ENCODE measurements at regions not wholly inside any gene's neighbourhood (a gene's known extent, or its start where the extent isn't known, plus 50 kb on each side); places are given as distances from the start of the nearest gene placed in this dataset.
A peak's percentile ranks its signal among the peaks of the same experiment; 100 is the strongest.
"Not testable (repeated sequence)": the region's sequence is repeated elsewhere in the genome, so short reads cannot be mapped to it uniquely, and the experiment has no call there.

DNA sequence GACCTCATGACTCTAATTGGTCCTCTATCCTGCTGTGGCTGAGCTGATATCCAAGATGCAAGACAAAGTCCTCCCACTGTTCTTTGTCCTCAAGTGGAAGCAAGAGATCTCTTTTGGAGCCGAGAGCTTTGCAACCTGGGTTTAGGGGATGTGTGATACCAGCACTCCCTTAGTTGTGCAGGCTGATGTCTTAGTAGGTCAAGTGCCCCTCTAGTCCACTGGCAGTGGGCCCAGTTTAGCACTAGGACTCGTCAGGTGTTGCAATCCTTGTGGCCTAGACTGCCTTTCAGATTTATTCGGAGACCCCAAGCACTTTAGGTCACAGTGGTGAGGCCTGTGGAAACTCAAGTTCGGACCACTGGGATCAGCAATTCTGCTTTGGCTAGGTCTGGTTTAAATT lies 64.0 kb downstream of the GPRASP3 start:
- POLR2A ChIA-PET, result no interaction called here
- Mint-ChIP-seq H3K27ac (no peak overlapping the region), H3K4me1 (no peaks in the 10 kb centered on the region), H3K4me3 (no peak overlapping the region), H3K27me3 (no peaks in the 10 kb centered on the region), H3K36me3 (ENCODE audit: low read depth) (peaks cover 10% of the 10 kb centered on the region), H3K9me3 (no peaks in the 10 kb centered on the region)
- DNase-seq, result no peak
- CTCF ChIA-PET, result no interaction called here

DNA sequence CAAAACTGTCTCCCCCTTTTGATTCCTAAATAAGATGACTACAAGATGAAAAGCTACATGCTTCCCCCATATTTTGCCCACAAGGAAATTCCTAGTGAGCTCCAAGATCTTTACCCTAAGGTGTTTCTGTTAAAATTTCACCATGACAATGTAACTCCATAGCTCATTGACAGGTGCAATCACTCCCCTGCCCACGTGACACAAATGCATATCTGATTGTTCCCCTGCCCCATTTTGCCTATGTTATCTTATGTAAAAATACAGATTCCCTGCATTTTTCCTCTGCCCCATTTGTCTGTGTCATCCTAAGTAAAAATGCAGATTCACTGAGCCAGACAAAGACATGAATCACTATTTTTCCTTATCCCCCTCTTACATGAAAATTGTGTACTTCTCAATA lies 66.7 kb downstream of the GPRASP3 start:
- no peaks in the 10 kb centered on the region for H3K4me1 Mint-ChIP-seq
- no peak overlapping the region for H3K27ac Mint-ChIP-seq
- peaks cover 10% of the 10 kb centered on the region for H3K36me3 Mint-ChIP-seq (ENCODE audit: low read depth)
- ChIA-PET POLR2A (no interaction called here), CTCF (no interaction called here)
- peaks cover 2% of the 10 kb centered on the region for H3K9me3 Mint-ChIP-seq
- no peak for DNase-seq
- no peak overlapping the region for H3K4me3 Mint-ChIP-seq
- no peaks in the 10 kb centered on the region for H3K27me3 Mint-ChIP-seq

DNA sequence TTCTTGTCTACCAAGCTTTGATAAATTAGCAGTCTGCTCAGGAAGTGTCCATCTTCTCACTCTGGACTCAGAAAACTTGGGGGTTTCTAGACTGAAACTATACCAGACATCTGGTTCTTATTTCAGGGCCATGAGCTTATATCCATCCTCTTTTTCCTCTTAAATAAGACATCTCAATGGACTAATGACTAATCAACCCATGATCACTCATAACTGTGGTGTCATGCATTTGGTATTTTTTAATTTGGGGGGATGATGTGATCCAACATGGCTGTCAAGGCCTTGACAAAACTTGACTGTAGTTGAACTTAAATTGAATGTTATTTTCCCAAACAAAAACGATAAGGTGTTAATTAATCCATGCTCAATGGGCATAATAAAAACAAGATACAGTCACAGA lies 87.8 kb downstream of the GPRASP3 start:
- H3K9me3 Mint-ChIP-seq, result no peaks in the 10 kb centered on the region

DNA sequence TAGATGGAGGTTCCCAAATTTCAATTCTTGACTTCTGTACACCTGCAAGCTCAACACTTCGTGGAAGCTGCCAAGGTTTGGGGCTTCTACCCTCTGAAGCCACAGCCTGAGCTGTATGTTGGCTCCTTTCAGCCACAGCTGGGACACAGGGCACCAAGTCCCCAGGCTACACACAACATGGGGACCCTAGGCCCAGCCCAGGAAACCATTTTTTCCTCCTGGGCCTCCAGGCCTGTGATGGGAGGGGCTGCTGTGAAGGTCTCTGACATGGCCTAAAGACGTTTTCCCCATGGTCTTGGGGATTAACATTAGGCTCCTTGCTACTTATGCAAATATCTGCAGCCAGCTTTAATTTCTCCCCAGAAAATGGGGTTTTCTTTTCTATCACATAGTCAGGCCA lies 97.7 kb downstream of the GPRASP3 start:
- DNase-seq, H3K9me3 Mint-ChIP-seq, H3K4me3 Mint-ChIP-seq, POLR2A ChIA-PET, H3K27me3 Mint-ChIP-seq, H3K27ac Mint-ChIP-seq, H3K4me1 Mint-ChIP-seq, CTCF ChIA-PET: not testable (repeated sequence)
- H3K36me3 Mint-ChIP-seq (ENCODE audit: low read depth), result peaks cover 11% of the 10 kb centered on the region

More for the DNA sequence above, 87.8 kb downstream of the GPRASP3 start:
- H3K36me3 Mint-ChIP-seq (ENCODE audit: low read depth), result no peaks in the 10 kb centered on the region
- no peak for DNase-seq
- no peak overlapping the region for H3K27ac Mint-ChIP-seq
- CTCF ChIA-PET, result no interaction called here
- POLR2A ChIA-PET, result no interaction called here
- H3K4me1 Mint-ChIP-seq, result no peaks in the 10 kb centered on the region
- no peaks in the 10 kb centered on the region for H3K27me3 Mint-ChIP-seq
- no peak overlapping the region for H3K4me3 Mint-ChIP-seq

DNA sequence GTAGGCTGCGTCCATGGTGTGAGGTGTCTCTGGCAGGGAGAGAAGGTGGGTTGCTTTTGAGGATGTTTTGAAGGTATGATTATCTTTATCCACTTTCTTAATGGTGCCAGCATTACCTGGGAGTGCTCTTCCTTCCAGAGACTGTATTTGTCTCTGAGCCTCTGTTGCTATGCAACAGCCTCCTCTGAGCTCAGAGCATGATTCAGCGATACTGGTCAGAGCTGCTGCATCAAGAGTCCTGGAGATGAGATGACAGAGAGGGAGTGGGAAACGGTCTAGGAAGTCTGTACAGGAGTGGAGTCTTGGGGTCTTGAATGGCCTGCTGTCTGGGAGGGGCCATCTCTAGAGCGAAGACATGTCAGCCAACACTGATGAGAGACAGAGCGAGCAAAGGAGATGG lies 104.4 kb upstream of the RAB40AL start:
- DNase-seq, result no peak
- no peak overlapping the region for H3K27ac Mint-ChIP-seq
- no peaks in the 10 kb centered on the region for H3K9me3 Mint-ChIP-seq
- CTCF ChIA-PET, result no interaction called here
- H3K4me3 Mint-ChIP-seq, result no peak overlapping the region
- H3K4me1 Mint-ChIP-seq, result no peaks in the 10 kb centered on the region
- no peaks in the 10 kb centered on the region for H3K27me3 Mint-ChIP-seq
- POLR2A ChIA-PET, result no interaction called here
- H3K36me3 Mint-ChIP-seq (ENCODE audit: low read depth), result peaks cover 4% of the 10 kb centered on the region

DNA sequence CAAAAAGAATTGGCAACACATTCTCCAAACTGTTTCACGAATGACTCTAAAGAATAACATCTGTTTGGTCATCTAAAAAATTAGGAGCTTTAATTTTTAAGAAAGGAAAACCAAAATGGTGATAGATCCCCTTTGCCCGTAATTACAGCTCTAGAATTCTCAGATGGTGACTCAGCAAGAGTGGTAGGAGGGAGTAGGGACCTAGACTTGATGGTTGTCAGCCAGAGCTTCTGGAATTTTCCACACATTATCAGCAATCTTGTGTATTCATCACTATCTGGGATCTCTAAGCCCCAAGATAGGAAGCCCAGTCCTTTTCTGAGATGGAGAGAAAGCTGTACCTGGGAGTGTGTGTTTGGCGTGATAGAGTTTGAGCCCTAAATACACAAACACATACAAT lies 103.9 kb upstream of the RAB40AL start:
- Mint-ChIP-seq H3K27ac (no peak overlapping the region), H3K4me1 (no peaks in the 10 kb centered on the region), H3K4me3 (no peak overlapping the region), H3K27me3 (no peaks in the 10 kb centered on the region), H3K36me3 (ENCODE audit: low read depth) (peaks cover 4% of the 10 kb centered on the region), H3K9me3 (no peaks in the 10 kb centered on the region)
- CTCF ChIA-PET, result no interaction called here
- POLR2A ChIA-PET, result no interaction called here
- no peak for DNase-seq

DNA sequence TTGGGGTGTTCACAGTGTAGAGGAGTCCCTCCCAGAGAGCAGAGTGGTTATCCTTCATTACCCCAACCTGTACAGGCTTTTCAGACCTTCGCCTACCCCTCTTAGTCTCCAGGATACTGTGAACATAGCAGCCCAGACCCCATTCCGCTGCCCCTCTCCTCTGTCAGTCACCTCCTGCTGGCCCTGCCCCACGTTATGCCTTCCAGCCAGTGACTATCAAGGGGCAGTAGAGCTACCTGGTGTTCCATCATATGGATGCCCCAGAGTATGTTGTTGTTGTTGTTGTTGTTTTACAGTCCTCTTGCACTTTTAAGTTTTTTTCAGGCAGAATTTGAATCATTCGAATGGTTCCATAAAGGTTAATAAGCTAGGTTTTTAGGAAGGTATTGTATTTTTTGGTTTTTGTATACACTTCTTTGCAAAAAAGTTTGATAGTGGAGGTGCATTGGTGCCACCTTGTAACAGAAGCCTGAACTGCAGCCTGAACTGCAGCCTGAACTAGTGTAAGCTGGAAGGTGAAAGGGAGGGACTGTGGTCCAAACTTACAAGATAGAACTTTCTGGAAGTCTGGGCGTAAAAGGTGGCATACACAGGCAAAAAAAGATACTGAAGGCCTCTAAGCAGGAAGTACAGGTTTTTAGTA lies 101.4 kb upstream of the RAB40AL start:
- ChIA-PET POLR2A (no interaction called here), CTCF (no interaction called here)
- H3K36me3 Mint-ChIP-seq (ENCODE audit: low read depth), result peaks cover 2% of the 10 kb centered on the region
- H3K27me3 Mint-ChIP-seq, result no peaks in the 10 kb centered on the region
- no peak overlapping the region for H3K27ac Mint-ChIP-seq
- H3K9me3 Mint-ChIP-seq, result no peaks in the 10 kb centered on the region
- no peak overlapping the region for H3K4me3 Mint-ChIP-seq
- H3K4me1 Mint-ChIP-seq, result no peaks in the 10 kb centered on the region
- peak; percentile 9 for DNase-seq

DNA sequence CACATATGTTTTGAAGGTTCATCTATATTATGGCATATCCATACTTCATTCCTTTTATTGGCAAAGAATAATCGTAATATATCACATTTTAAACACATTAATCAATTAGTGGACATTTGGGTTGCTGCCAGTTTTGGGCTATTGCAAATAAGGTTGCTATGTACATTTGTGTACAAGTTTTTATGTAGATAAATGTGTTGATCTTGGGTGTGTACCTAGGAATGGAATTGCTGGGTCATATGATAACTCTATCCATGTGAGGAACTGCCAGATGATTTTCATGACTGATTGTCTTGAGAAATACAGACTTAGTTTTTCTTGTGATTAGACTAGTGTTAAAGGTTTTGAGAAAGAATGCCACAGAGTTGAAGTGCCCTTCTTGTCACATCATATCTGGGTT lies 99.2 kb upstream of the RAB40AL start:
- ChIA-PET CTCF (no interaction called here), POLR2A (no interaction called here)
- Mint-ChIP-seq H3K9me3 (no peaks in the 10 kb centered on the region), H3K4me1 (no peaks in the 10 kb centered on the region), H3K36me3 (ENCODE audit: low read depth) (no peaks in the 10 kb centered on the region), H3K27me3 (no peaks in the 10 kb centered on the region), H3K27ac (no peak overlapping the region), H3K4me3 (no peak overlapping the region)
- DNase-seq, result no peak

DNA sequence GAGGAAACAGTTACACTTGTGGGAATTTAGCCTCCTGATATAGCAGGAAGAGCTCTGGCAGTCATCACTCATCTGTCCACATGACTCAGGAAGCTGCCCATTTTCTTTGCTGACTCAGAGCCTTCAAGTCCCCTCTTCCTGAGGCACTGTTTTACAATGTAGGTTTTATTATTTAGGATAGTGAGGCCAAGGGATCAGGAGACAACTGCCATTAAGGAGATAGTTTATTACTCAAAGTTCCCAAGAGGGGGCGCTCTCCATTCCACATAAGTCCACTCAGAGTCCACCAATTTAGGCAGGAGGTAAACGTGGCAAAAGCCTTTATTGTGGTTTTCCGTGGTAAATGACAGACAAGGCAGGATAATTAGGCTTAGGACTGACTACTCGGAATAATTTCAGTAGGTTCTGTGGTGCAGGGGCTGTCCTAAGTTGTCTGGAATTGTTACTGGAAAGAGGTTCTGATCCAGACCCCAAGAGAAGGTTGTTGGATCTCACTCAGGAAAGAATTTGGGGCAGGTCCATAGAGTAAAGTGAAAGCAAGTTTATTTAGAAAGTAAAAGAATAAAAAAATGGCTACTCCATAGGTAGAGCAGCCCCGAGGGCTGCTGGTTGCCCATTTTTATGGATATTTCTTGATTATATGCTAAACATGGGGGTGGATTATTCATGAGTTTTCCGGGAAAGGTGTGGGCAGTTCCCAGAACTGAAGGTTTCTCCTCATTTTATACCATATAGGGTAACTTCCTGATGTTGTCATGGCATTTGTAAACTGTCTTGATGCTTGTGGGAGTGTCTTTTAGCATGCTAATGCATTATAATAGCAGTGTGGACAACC lies 96.0 kb upstream of the RAB40AL start:
- H3K4me1 Mint-ChIP-seq, result no peaks in the 10 kb centered on the region
- POLR2A ChIA-PET, result no interaction called here
- H3K27ac Mint-ChIP-seq, result no peak overlapping the region
- no peak overlapping the region for H3K4me3 Mint-ChIP-seq
- H3K9me3 Mint-ChIP-seq, result no peaks in the 10 kb centered on the region
- DNase-seq, result no peak
- CTCF ChIA-PET, result no interaction called here
- H3K27me3 Mint-ChIP-seq, result no peaks in the 10 kb centered on the region
- no peaks in the 10 kb centered on the region for H3K36me3 Mint-ChIP-seq (ENCODE audit: low read depth)

DNA sequence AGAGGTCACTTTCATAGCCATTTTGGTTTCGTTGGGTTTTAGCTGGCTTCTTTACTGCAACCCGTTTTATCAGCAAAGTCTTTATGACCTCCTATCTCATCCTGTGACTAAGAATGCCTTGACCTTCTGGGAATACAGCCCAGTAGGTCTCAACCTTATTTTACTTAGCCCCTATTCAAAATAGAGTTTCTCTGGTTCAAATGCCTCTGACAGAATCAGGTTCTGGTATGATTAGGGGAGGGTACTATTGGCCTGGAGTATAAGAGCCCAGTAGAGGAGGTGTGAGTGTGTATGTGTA lies 95.4 kb upstream of the RAB40AL start:
- Mint-ChIP-seq H3K9me3 (no peaks in the 10 kb centered on the region), H3K27ac (no peak overlapping the region), H3K36me3 (ENCODE audit: low read depth) (no peaks in the 10 kb centered on the region), H3K4me1 (no peaks in the 10 kb centered on the region), H3K27me3 (no peaks in the 10 kb centered on the region), H3K4me3 (no peak overlapping the region)
- CTCF ChIA-PET, result no interaction called here
- DNase-seq, result no peak
- POLR2A ChIA-PET, result no interaction called here

DNA sequence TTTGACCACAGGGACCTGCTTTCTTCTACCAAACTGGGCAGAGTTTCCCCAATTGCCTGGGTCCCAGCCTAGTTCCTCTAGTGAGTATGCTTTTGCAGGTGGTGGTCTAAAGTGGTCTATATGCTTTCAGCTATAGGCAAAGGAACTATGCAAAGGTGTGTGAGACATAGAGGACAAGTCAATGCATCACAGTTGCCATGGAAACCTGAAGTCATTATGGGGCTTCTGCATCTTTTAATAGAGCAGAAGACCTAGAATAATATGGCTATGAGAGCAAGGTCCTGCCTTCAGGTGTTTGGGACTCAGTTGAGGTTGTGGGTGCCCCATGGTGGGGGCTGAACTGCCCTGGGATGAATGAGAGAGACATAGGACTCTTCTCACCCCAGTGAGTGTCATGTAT lies 92.1 kb upstream of the RAB40AL start:
- H3K4me3 Mint-ChIP-seq, result no peak overlapping the region
- H3K27ac Mint-ChIP-seq, result no peak overlapping the region
- H3K36me3 Mint-ChIP-seq (ENCODE audit: low read depth), result no peaks in the 10 kb centered on the region
- H3K9me3 Mint-ChIP-seq, result no peaks in the 10 kb centered on the region
- H3K4me1 Mint-ChIP-seq, result no peaks in the 10 kb centered on the region
- DNase-seq, result no peak
- CTCF ChIA-PET, result interaction anchor here (0.7 kb wide), 1 partner anchor 43 kb away, joined by 3 read pairs; no protein-coding TSS in a partner anchor
- no peaks in the 10 kb centered on the region for H3K27me3 Mint-ChIP-seq
- POLR2A ChIA-PET, result no interaction called here

DNA sequence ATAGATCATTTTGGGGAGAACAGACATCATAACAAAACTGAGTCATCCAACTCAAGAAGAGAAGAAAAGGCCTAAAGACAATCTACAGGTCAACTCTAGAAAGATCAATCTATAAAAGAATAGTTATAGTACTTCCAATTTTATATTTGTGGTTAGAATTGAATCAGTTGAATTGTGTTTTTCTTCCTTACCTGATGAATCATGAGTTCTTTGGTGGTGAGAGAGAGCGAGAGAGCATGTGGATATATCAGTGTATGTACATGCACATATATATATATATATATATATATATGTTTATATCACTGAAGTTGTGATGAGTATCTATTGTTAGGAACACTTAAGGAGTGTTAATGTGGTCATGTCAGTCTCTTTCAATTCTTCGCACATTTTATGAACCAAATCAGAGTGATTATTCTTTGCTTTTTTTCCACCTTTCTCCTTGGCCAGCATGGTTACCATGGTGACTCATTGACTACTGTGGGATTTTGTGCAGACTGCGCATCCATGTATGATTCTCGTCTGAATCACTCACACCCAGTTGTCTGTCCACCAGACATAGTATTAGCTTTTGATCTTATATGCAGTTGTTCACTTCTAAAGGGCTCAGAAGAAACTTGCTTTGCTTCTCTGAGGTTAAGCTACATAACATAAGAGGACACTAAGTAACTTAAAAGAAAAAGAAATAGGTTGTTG lies 90.4 kb upstream of the RAB40AL start:
- Mint-ChIP-seq H3K4me3 (no peak overlapping the region), H3K9me3 (no peaks in the 10 kb centered on the region), H3K27me3 (no peaks in the 10 kb centered on the region), H3K4me1 (no peaks in the 10 kb centered on the region), H3K36me3 (ENCODE audit: low read depth) (no peaks in the 10 kb centered on the region), H3K27ac (no peak overlapping the region)
- POLR2A ChIA-PET, result no interaction called here
- CTCF ChIA-PET, result no interaction called here
- DNase-seq, result no peak

DNA sequence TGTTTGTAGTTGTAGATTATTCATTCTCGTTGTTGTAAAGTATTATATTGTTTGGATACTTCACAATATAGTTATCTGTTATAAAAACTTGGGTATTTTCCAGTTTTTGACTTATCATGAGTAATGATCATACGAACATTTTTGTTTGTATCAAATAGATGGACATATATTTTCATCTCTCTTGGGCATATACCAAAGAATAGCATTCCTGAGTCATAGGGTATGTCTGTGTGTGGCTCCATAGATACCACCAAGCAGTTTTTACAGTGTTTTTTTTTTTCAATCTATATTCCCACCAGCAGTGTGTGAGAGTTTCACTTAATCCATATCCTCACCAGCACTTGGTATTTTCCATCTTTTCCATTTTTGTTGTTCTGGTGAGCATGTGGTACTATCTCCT lies 89.7 kb upstream of the RAB40AL start:
- H3K27me3 Mint-ChIP-seq, result no peaks in the 10 kb centered on the region
- CTCF ChIA-PET, result no interaction called here
- POLR2A ChIA-PET, result no interaction called here
- H3K36me3 Mint-ChIP-seq (ENCODE audit: low read depth), result no peaks in the 10 kb centered on the region
- H3K4me1 Mint-ChIP-seq, result no peaks in the 10 kb centered on the region
- H3K9me3 Mint-ChIP-seq, result no peaks in the 10 kb centered on the region
- no peak overlapping the region for H3K27ac Mint-ChIP-seq
- H3K4me3 Mint-ChIP-seq, result no peak overlapping the region
- no peak for DNase-seq

DNA sequence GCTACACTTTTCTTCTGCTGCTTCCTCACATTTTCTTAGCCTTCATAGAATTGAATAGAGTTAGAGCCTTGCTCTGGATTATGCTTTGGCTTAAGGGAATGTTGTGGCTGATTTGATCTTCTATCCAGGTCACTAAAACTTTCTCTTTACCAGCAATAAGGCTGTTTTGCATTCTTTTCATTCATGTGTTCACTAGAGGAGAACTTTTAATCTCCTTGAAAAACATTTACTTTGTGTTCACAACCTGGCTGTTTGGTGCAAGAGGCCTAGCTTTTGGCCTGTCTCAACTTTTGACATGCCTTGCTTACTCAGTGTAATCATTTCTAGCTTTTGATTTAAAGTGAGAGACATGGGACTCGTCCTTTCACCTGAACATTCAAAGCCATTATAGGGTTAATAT lies 87.7 kb upstream of the RAB40AL start:
- ChIA-PET CTCF (no interaction called here), POLR2A (no interaction called here)
- Mint-ChIP-seq H3K9me3 (no peaks in the 10 kb centered on the region), H3K4me1 (no peaks in the 10 kb centered on the region), H3K27ac (no peak overlapping the region), H3K27me3 (no peaks in the 10 kb centered on the region), H3K4me3 (no peak overlapping the region), H3K36me3 (ENCODE audit: low read depth) (no peaks in the 10 kb centered on the region)
- no peak for DNase-seq

All from activated CD4-positive, alpha-beta T cell treated with anti-CD3 and anti-CD28 coated beads, Interleukin-2, amount 10 ng/mL, durations not matched to agents 7 days and 5 days (primary cell).